Spleen (tissue), 7 donors: ENCODE measurements at regions not wholly inside any gene's neighbourhood (a gene's known extent, or its start where the extent isn't known, plus 50 kb on each side); places are given as distances from the start of the nearest gene placed in this dataset.

Experiments used
- CTCF ChIP-seq, 11 experiments: fragments of 200-600 bp in 7 of 11; fragments of 450-650 bp in 4 of 11; sonication (generic) in 4 of 11; IDR thresholded peaks in 8 of 11; conservative IDR thresholded peaks in 3 of 11; 1 replicate in 7 of 11; 2 replicates in 4 of 11; pipeline versions ENCODE4 v1.4.0 to v1.8.0; 2016 to 2021; ENCODE audit warnings: antibody characterized with exemption in 11 of 11, inconsistent platforms in 4 of 11, mild to moderate bottlenecking in 1 of 11
- POLR2AphosphoS5 ChIP-seq, 3 donors: sonication (generic); formaldehyde crosslinking; IDR thresholded peaks; one replicate each; pipeline ENCODE4 v1.5.1; 2017; ENCODE audit warnings: antibody characterized with exemption in 3 of 3
- donor health status: DM: no; HTN: no; CAD: no; lungs with moderate emphysema.
- donor health status: DM: no; HTN: no; CAD: no.
- donor health status: DM: no; HTN: no; CAD: no.

- TF ChIP-seq CTCF (IDR thresholded peaks at IDR 0.05 in 8 of 11, conservative IDR thresholded peaks at IDR 0.05 in 3 of 11) (no peak), POLR2AphosphoS5 (IDR thresholded peaks at IDR 0.05) (no peak)
Measured at GRCh38 chr3:106097817-106098435, 229.1 kb upstream of the CBLB start.
